Spleen (tissue), 7 donors: ENCODE measurements at regions not wholly inside any gene's neighbourhood (a gene's known extent, or its start where the extent isn't known, plus 50 kb on each side); places are given as distances from the start of the nearest gene placed in this dataset.

Experiments
- POLR2A ChIP-seq, 3 donors: fragments of 450-650 bp; IDR thresholded peaks; one replicate each; pipeline ENCODE4 v1.5.1; 2017; ENCODE audit warnings: antibody characterized with exemption in 3 of 3, mild to moderate bottlenecking in 1 of 3
- TF ChIP-seq, protein P1 (sequence below), 11 experiments: fragments of 200-600 bp in 7 of 11; fragments of 450-650 bp in 4 of 11; sonication (generic) in 4 of 11; IDR thresholded peaks in 8 of 11; conservative IDR thresholded peaks in 3 of 11; 1 replicate in 7 of 11; 2 replicates in 4 of 11; pipeline versions ENCODE4 v1.4.0 to v1.8.0; 2016 to 2021; ENCODE audit warnings: antibody characterized with exemption in 11 of 11, inconsistent platforms in 4 of 11, mild to moderate bottlenecking in 1 of 11
- donor health status: DM: no; HTN: no; CAD: no; lungs with moderate emphysema.
- donor health status: DM: no; HTN: no; CAD: no.
- donor health status: DM: no; HTN: no; CAD: no.

GRCh38 chrX:5646818-5647217, 581.8 kb downstream of the NLGN4X start:
- no peak for TF ChIP-seq POLR2A (IDR thresholded peaks at IDR 0.05)
- TF ChIP-seq, protein P1, sequence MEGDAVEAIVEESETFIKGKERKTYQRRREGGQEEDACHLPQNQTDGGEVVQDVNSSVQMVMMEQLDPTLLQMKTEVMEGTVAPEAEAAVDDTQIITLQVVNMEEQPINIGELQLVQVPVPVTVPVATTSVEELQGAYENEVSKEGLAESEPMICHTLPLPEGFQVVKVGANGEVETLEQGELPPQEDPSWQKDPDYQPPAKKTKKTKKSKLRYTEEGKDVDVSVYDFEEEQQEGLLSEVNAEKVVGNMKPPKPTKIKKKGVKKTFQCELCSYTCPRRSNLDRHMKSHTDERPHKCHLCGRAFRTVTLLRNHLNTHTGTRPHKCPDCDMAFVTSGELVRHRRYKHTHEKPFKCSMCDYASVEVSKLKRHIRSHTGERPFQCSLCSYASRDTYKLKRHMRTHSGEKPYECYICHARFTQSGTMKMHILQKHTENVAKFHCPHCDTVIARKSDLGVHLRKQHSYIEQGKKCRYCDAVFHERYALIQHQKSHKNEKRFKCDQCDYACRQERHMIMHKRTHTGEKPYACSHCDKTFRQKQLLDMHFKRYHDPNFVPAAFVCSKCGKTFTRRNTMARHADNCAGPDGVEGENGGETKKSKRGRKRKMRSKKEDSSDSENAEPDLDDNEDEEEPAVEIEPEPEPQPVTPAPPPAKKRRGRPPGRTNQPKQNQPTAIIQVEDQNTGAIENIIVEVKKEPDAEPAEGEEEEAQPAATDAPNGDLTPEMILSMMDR (IDR thresholded peaks at IDR 0.05 in 8 of 11, conservative IDR thresholded peaks at IDR 0.05 in 3 of 11), result no peak
